IMR-90 (cell line): ENCODE measurements at regions not wholly inside any gene's neighbourhood (a gene's known extent, or its start where the extent isn't known, plus 50 kb on each side); places are given as distances from the start of the nearest gene placed in this dataset.

Source experiments
- ATAC-seq: fragments of 200-7000 bp; cut with Tn5 transposase; 2 replicates; pipeline ENCODE4 v1.9.1; 2020; ENCODE audit warnings: low read depth, mild to moderate bottlenecking, moderate library complexity
- BruUV-seq: library from RNA; stranded (reverse); fragments of 400-500 nt; replicated peaks from 2 replicates; lab custom pipeline; 2021; lab: Mats Ljungman, UMichigan
- CTCF ChIA-PET: fragments of 300-600 bp; formaldehyde crosslinking; extraction: SDS; loops from one replicate; lab custom pipeline; 2021; ENCODE audit warnings: antibody characterized with exemption; lab: Yijun Ruan, JAX
- POLR2A ChIA-PET: fragments of 300-600 bp; sonication (Branson Sonifier 250); formaldehyde crosslinking; loops from one replicate; lab custom pipeline; 2022; ENCODE audit warnings: antibody characterized with exemption; ENCODE audit not compliant: unreplicated experiment; lab: Charles Lee
- DNase-seq: peaks from one replicate; pipeline ENCODE4 v3.0.0; 2013
- H2AFZ ChIP-seq: replicated peaks from 2 replicates; pipeline ENCODE3; 2013; ENCODE audit warnings: low read length, mild to moderate bottlenecking; ENCODE audit not compliant: poor library complexity
- H2AK5ac ChIP-seq: 2 replicates; pipeline ENCODE4 v1.6.1; 2013; ENCODE audit warnings: low read depth, low read length, inconsistent platforms
- H2AK9ac ChIP-seq: replicated peaks from 2 replicates; pipeline ENCODE3; 2013; ENCODE audit warnings: mild to moderate bottlenecking, low read depth, low read length, moderate library complexity; ENCODE audit not compliant: poor library complexity
- H2BK120ac ChIP-seq: 2 replicates; pipeline ENCODE4 v1.6.1; 2013; ENCODE audit warnings: low read depth, low read length, inconsistent platforms
- H2BK15ac ChIP-seq: 3 replicates; pipeline ENCODE4 v1.6.1; 2013; ENCODE audit warnings: low read depth, low read length, inconsistent platforms
- H2BK20ac ChIP-seq: 2 replicates; pipeline ENCODE4 v1.6.1; 2013; ENCODE audit warnings: low read depth, mild to moderate bottlenecking, inconsistent platforms, low read length, moderate library complexity
- H2BK5ac ChIP-seq: 2 replicates; pipeline ENCODE4 v1.6.1; 2013; ENCODE audit warnings: mild to moderate bottlenecking, low read depth, low read length, inconsistent platforms; ENCODE audit not compliant: poor library complexity, severe bottlenecking
- H3K14ac ChIP-seq: replicated peaks from 2 replicates; pipeline ENCODE4 v1.6.1; 2013; ENCODE audit warnings: low read depth, low read length, inconsistent platforms
- H3K18ac ChIP-seq: 2 replicates; pipeline ENCODE4 v1.6.1; 2013; ENCODE audit warnings: low read depth, low read length, control low read depth
- H3K23ac ChIP-seq: 2 replicates; pipeline ENCODE4 v1.6.1; 2013; ENCODE audit warnings: low read depth, low read length, inconsistent platforms
- H3K27ac ChIP-seq: 2 replicates; pipeline ENCODE4 v1.5.1; 2013; ENCODE audit warnings: mild to moderate bottlenecking, control low read depth, low read length; ENCODE audit not compliant: insufficient read depth
- H3K27me3 ChIP-seq: 2 replicates; pipeline ENCODE4 v1.6.1; 2013; ENCODE audit warnings: low read length; ENCODE audit not compliant: control insufficient read depth, insufficient read depth
- H3K36me3 ChIP-seq: 2 replicates; pipeline ENCODE4 v1.6.1; 2013; ENCODE audit warnings: low read length, mixed read lengths; ENCODE audit not compliant: control insufficient read depth, insufficient read depth
- H3K4ac ChIP-seq: 2 replicates; pipeline ENCODE4 v1.6.1; 2013; ENCODE audit warnings: low read depth, low read length, inconsistent platforms
- H3K4me1 ChIP-seq: 2 replicates; pipeline ENCODE4 v1.6.1; 2013; ENCODE audit warnings: low read length, mixed read lengths; ENCODE audit not compliant: control insufficient read depth, insufficient read depth
- H3K4me2 ChIP-seq: 2 replicates; pipeline ENCODE4 v1.6.1; 2013; ENCODE audit warnings: low read depth, mild to moderate bottlenecking, control low read depth, low read length, moderate library complexity
- H3K4me3 ChIP-seq: 2 replicates; pipeline ENCODE4 v1.5.1; 2013; ENCODE audit warnings: low read depth, mild to moderate bottlenecking, control low read depth, low read length, moderate library complexity; ENCODE audit not compliant: insufficient read depth
- H3K56ac ChIP-seq: 2 replicates; pipeline ENCODE4 v1.6.1; 2013; ENCODE audit warnings: low read length, inconsistent platforms; ENCODE audit not compliant: insufficient read depth; ENCODE audit errors: extremely low read depth
- H3K79me1 ChIP-seq, 2 experiments: 2 replicates each; pipeline ENCODE4 v1.6.1; 2013; ENCODE audit warnings: low read length in 2 of 2, inconsistent platforms in 1 of 2, low read depth in 1 of 2
- H3K9ac ChIP-seq: 2 replicates; pipeline ENCODE4 v1.6.1; 2013; ENCODE audit warnings: low read depth, low read length, control low read depth
- H3K9me1 ChIP-seq: 2 replicates; pipeline ENCODE4 v1.6.1; 2013; ENCODE audit warnings: low read length, inconsistent platforms; ENCODE audit not compliant: insufficient read depth
- H3K9me3 ChIP-seq: 2 replicates; pipeline ENCODE4 v1.6.1; 2013; ENCODE audit warnings: low read length; ENCODE audit not compliant: control insufficient read depth, insufficient read depth
- H4K20me1 ChIP-seq: 2 replicates; pipeline ENCODE4 v1.6.1; 2013; ENCODE audit warnings: low read length, inconsistent platforms; ENCODE audit not compliant: insufficient read depth
- H4K5ac ChIP-seq: 2 replicates; pipeline ENCODE4 v1.6.1; 2013; ENCODE audit warnings: mild to moderate bottlenecking, low read depth, low read length, control low read depth
- H4K8ac ChIP-seq, 2 experiments: 2 replicates each; pipeline ENCODE4 v1.6.1; 2013; ENCODE audit warnings: low read depth in 2 of 2, low read length in 2 of 2, control low read depth in 1 of 2, inconsistent platforms in 1 of 2
- H4K91ac ChIP-seq: 2 replicates; pipeline ENCODE4 v1.6.1; 2013; ENCODE audit warnings: low read depth, low read length, inconsistent platforms; ENCODE audit not compliant: insufficient read depth
- FOS ChIP-seq: fragments of 150-350 bp; IDR thresholded peaks from 2 replicates; pipeline ENCODE4 v1.6.1; 2016; ENCODE audit warnings: low read depth, low read length
- NFE2L2 ChIP-seq: fragments of 150-350 bp; IDR thresholded peaks from 2 replicates; pipeline ENCODE4 v1.6.1; 2016; ENCODE audit warnings: low read depth, mild to moderate bottlenecking, low read length
- RAD21 ChIP-seq: IDR thresholded peaks from 2 replicates; pipeline ENCODE4 v1.6.1; 2012; ENCODE audit warnings: low read length, improper control_type of control experiment
- WGBS, 2 experiments: methylation state at CpG; one replicate each; pipeline versions ENCODE4 v1.1.5 to v1.1.7; 2013; ENCODE audit warnings: missing lambda C conversion rate in 2 of 2; ENCODE audit not compliant: insufficient read length in 1 of 2; ENCODE audit errors: extremely low coverage in 2 of 2; 5-methylcytosine and 5-hydroxymethylcytosine counted together
- dilution Hi-C: fragments of 300-500 bp; cut with HindIII; formaldehyde crosslinking; loops from one replicate; pipeline ENCODE4 v1.14.3; 2018; ENCODE audit warnings: low sequenced_read_pairs; ENCODE audit not compliant: unreplicated experiment
- in situ Hi-C: fragments of 300-500 bp; cut with MboI; formaldehyde crosslinking; loops from 3 replicates; pipeline ENCODE4 v1.14.3; 2019; ENCODE audit warnings: low sequenced_read_pairs, inconsistent platforms, mixed read lengths
- intact Hi-C: fragments of 100-400 bp; cut with micrococcal nuclease; formaldehyde crosslinking; loops from 2 replicates; pipeline ENCODE4 v1.10.0; 2022

- no TSS peak for BruUV-seq
- H3K36me3 ChIP-seq = no peaks in the 10 kb centered on the region
- no peak overlapping the region for H3K14ac ChIP-seq
- ChIA-PET CTCF (no interaction called here), POLR2A (no interaction called here)
- DNase-seq = no peak
- TF ChIP-seq FOS = no peak
- TF ChIP-seq NFE2L2 = no peak
- no peak for TF ChIP-seq RAD21
- no peak overlapping the region for H2BK5ac ChIP-seq
- H2AK9ac ChIP-seq = no peak overlapping the region
- H2BK120ac ChIP-seq = no peak overlapping the region
- H3K4me1 ChIP-seq = no peaks in the 10 kb centered on the region
- H2BK15ac ChIP-seq = no peak overlapping the region
- H2BK20ac ChIP-seq = no peak overlapping the region
- intact Hi-C loops (no loop called here), in situ Hi-C loops (no loop called here), dilution Hi-C loops (no loop called here)
- H3K27ac ChIP-seq = no peak overlapping the region
- H4K8ac ChIP-seq = no peak overlapping the region
- H3K4me2 ChIP-seq = no peak overlapping the region
- no peak for ATAC-seq
- no peak overlapping the region for H3K23ac ChIP-seq
- no peak overlapping the region for H4K91ac ChIP-seq
- H3K4ac ChIP-seq = no peak overlapping the region
- H3K18ac ChIP-seq = no peak overlapping the region
- no CpG with 5 or more reads among the region's 4 CpGs for WGBS, 2 experiments
- H3K79me1 ChIP-seq = no peaks in the 10 kb centered on the region
- H4K20me1 ChIP-seq = no peaks in the 10 kb centered on the region
- no peaks in the 10 kb centered on the region; the same call in 1 of the 2 replicates for H3K9me3 ChIP-seq
- no peak overlapping the region for H3K4me3 ChIP-seq
- no peak overlapping the region for H2AFZ ChIP-seq
- no peak overlapping the region for H2AK5ac ChIP-seq
- no peak overlapping the region for H3K9ac ChIP-seq
- no peaks in the 10 kb centered on the region for H3K9me1 ChIP-seq
- no peaks in the 10 kb centered on the region for H3K27me3 ChIP-seq
- H3K56ac ChIP-seq = no peak overlapping the region
- no peak overlapping the region for H4K5ac ChIP-seq
Measured at GRCh38 chr6:28711325-28711724, 185.6 kb downstream of the GPX5 start.
